CD4-positive, alpha-beta T cell (primary cell): ENCODE measurements at regions not wholly inside any gene's neighbourhood (a gene's known extent, or its start where the extent isn't known, plus 50 kb on each side); places are given as distances from the start of the nearest gene placed in this dataset.

Source experiments
- ATAC-seq: fragments of 200-7000 bp; cut with Tn5 transposase; one replicate; pipeline ENCODE4 v1.10.0; 2022; ENCODE audit warnings: mild to moderate bottlenecking; ENCODE audit not compliant: poor library complexity
- CTCF ChIA-PET: fragments of 350-600 bp; sonication (Branson Sonifier 250); formaldehyde crosslinking; loops from one replicate; lab custom pipeline; 2021; ENCODE audit warnings: antibody characterized with exemption, inconsistent platforms; lab: Charles Lee
- POLR2A ChIA-PET: fragments of 350-600 bp; sonication (Branson Sonifier 250); formaldehyde crosslinking; loops from one replicate; lab custom pipeline; 2021; ENCODE audit warnings: antibody characterized with exemption, inconsistent platforms; lab: Charles Lee
- DNase-seq, 14 experiments: peaks; one replicate each; pipeline ENCODE4 v3.0.0-alpha.2; 2013 to 2020; ENCODE audit warnings: mixed read lengths in 2 of 14
- H3K27ac ChIP-seq, 2 donors: one replicate each; pipeline versions ENCODE4 v1.5.1 to v1.7.0; 2013; ENCODE audit warnings: low read length in 2 of 2, low read depth in 1 of 2, mild to moderate bottlenecking in 1 of 2
- H3K27me3 ChIP-seq, 2 experiments: 1 replicate in 1 of 2; 2 replicates in 1 of 2; pipeline versions ENCODE4 v1.6.1 to v1.7.0; 2013; ENCODE audit warnings: low read length in 2 of 2, control low read depth in 1 of 2, mild to moderate bottlenecking in 1 of 2, moderate library complexity in 1 of 2; ENCODE audit not compliant: insufficient read depth in 2 of 2, control insufficient read depth in 1 of 2
- H3K36me3 ChIP-seq: one replicate; pipeline ENCODE4 v1.6.1; 2013; ENCODE audit warnings: low read length, control low read depth; ENCODE audit not compliant: insufficient read depth
- H3K4me1 ChIP-seq: one replicate; pipeline ENCODE4 v1.6.1; 2013; ENCODE audit warnings: low read length, control low read depth; ENCODE audit not compliant: insufficient read depth
- H3K4me3 ChIP-seq: one replicate; pipeline ENCODE4 v1.5.1; 2013; ENCODE audit warnings: mild to moderate bottlenecking, low read length, moderate library complexity
- H3K9me3 ChIP-seq, 2 experiments: 1 replicate in 1 of 2; 2 replicates in 1 of 2; pipeline versions ENCODE4 v1.6.1 to v1.7.0; 2013; ENCODE audit warnings: low read length in 2 of 2, mild to moderate bottlenecking in 2 of 2, control low read depth in 1 of 2, moderate library complexity in 1 of 2; ENCODE audit not compliant: control insufficient read depth in 1 of 2, insufficient read depth in 1 of 2
- H3K27ac Mint-ChIP-seq: one replicate; pipeline ENCODE4 v1.8.0; 2020; ENCODE audit warnings: mixed read lengths
- H3K27me3 Mint-ChIP-seq: one replicate; pipeline ENCODE4 v1.8.0; 2021; ENCODE audit warnings: mixed read lengths
- H3K36me3 Mint-ChIP-seq: one replicate; pipeline ENCODE4 v1.8.0; 2021; ENCODE audit warnings: low read depth, mixed read lengths
- H3K4me1 Mint-ChIP-seq: one replicate; pipeline ENCODE4 v1.8.0; 2021; ENCODE audit warnings: low read depth, mixed read lengths
- H3K4me3 Mint-ChIP-seq: one replicate; pipeline ENCODE4 v1.8.0; 2020; ENCODE audit warnings: mild to moderate bottlenecking, mixed read lengths
- H3K9me3 Mint-ChIP-seq: one replicate; pipeline ENCODE4 v1.8.0; 2020; ENCODE audit warnings: mixed read lengths
- intact Hi-C, 2 experiments: fragments of 100-400 bp; cut with DNase I in 1 of 2; cut with micrococcal nuclease in 1 of 2; formaldehyde crosslinking; loops; one replicate each; pipeline versions ENCODE4 v1.15.1 to v1.9.0; 2023 to 2025; cut with DNase I, micrococcal nuclease
- TF ChIP-seq, protein P1 (sequence below): fragments of 200-600 bp; IDR thresholded peaks from one replicate; pipeline ENCODE4 v1.8.0; 2022; ENCODE audit warnings: antibody characterized with exemption, mild to moderate bottlenecking

DNA sequence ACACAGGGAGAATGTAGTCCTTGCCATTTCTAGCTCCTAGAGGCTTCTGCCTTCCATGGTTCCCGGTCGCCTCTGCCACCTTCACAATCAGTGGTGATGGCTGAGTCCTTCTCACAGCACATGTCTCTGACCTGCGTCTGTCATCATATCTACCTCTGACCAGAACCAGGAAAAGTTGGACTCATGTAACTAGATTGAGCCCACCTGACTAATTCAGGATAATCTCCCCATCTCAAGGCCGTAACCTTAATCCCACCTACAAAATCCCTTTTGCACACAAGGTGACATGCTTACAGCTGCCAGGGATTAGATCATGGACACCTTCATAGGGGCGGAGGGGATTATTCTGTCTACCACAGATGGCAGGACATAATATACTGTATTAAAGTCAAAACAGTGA is 375.6 kb downstream of the ICE1 start:
- H3K27me3 Mint-ChIP-seq, result peaks cover 3% of the 10 kb centered on the region
- H3K9me3 ChIP-seq, result peaks cover 0 to 8% of the 10 kb centered on the region in 2 experiments
- H3K4me3 ChIP-seq, result no peak overlapping the region
- intact Hi-C loops, result no loop called here
- no peak for DNase-seq
- no peak overlapping the region for H3K27ac ChIP-seq
- no peaks in the 10 kb centered on the region for H3K36me3 Mint-ChIP-seq
- TF ChIP-seq, protein P1, sequence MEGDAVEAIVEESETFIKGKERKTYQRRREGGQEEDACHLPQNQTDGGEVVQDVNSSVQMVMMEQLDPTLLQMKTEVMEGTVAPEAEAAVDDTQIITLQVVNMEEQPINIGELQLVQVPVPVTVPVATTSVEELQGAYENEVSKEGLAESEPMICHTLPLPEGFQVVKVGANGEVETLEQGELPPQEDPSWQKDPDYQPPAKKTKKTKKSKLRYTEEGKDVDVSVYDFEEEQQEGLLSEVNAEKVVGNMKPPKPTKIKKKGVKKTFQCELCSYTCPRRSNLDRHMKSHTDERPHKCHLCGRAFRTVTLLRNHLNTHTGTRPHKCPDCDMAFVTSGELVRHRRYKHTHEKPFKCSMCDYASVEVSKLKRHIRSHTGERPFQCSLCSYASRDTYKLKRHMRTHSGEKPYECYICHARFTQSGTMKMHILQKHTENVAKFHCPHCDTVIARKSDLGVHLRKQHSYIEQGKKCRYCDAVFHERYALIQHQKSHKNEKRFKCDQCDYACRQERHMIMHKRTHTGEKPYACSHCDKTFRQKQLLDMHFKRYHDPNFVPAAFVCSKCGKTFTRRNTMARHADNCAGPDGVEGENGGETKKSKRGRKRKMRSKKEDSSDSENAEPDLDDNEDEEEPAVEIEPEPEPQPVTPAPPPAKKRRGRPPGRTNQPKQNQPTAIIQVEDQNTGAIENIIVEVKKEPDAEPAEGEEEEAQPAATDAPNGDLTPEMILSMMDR, result no peak
- POLR2A ChIA-PET, result no interaction called here
- H3K27me3 ChIP-seq, result peaks cover 0 to 3% of the 10 kb centered on the region in 2 experiments
- H3K9me3 Mint-ChIP-seq, result no peaks in the 10 kb centered on the region
- no peak overlapping the region for H3K27ac Mint-ChIP-seq
- H3K4me1 Mint-ChIP-seq, result no peaks in the 10 kb centered on the region
- no peak overlapping the region for H3K4me3 Mint-ChIP-seq
- CTCF ChIA-PET, result no interaction called here
- ATAC-seq, result no peak
- no peaks in the 10 kb centered on the region for H3K36me3 ChIP-seq
- no peaks in the 10 kb centered on the region for H3K4me1 ChIP-seq

DNA sequence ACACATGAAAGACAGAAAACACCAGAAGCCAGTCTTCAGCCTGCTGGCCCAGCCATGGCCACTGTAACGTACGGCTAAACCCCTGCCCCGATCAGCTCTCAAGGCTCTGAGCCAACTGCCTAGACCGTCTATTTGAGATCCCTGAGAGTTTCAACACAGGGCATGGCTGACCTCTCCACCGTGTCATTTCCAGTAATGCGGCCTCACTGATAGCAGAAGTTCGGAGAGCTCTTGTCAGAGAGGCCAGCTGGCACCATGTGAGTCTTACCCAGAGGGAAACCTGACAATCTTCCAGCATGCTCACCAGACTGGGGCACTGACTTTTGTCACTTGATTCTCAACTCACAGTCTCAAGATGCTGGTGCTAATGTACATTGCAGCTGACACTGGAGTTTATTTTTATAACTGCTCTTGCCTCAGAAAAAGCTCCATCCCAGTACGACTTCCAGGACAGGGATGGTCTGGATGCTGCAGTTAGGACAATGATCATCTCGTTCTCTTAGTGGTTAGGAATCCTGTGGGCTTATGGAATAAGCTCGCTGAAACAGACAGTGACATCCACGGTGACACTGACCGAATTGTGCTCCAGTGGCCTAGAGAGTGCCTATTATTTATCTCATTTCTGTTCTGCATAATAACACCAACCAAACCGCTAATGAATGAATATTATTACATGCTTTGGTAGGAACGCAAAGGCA is 372.7 kb downstream of the ICE1 start:
- intact Hi-C loops, result no loop called here
- no peak overlapping the region for H3K4me3 Mint-ChIP-seq
- no peaks in the 10 kb centered on the region for H3K36me3 Mint-ChIP-seq
- no peaks in the 10 kb centered on the region for H3K4me1 Mint-ChIP-seq
- H3K9me3 Mint-ChIP-seq, result peaks cover 3% of the 10 kb centered on the region
- DNase-seq (no peak), ATAC-seq (no peak)
- peaks cover 22% of the 10 kb centered on the region for H3K27me3 Mint-ChIP-seq
- H3K27ac ChIP-seq, result no peak overlapping the region
- H3K4me3 ChIP-seq, result no peak overlapping the region
- no peak overlapping the region for H3K27ac Mint-ChIP-seq
- TF ChIP-seq, protein P1, result no peak
- ChIA-PET CTCF (no interaction called here), POLR2A (no interaction called here)
- peaks cover 0 to 3% of the 10 kb centered on the region in 2 experiments for H3K27me3 ChIP-seq
- H3K36me3 ChIP-seq, result no peaks in the 10 kb centered on the region
- no peaks in the 10 kb centered on the region for H3K4me1 ChIP-seq
- H3K9me3 ChIP-seq, result no peaks in the 10 kb centered on the region

DNA sequence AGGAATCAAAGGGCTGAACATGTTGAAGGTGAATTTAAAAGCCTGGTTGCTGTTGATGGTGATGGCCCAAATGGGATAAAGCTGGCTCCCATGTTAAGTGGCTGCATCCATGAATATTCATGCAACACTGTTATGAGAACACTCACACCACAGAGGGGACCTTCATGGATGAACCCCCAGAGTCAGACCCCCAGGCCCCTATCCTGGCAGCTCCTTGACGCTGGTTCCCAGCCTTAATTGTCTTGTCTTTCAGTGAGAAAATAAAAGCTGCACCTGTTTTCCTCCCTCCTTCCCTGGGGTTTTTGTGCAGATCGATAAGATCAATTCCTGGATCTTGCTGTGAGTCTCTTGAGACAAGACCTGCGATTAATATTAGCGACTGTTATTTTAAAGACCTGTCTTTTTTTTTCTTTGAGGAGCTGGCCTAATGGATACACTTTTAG is 371.7 kb downstream of the ICE1 start:
- no peaks in the 10 kb centered on the region for H3K36me3 ChIP-seq
- no peaks in the 10 kb centered on the region for H3K4me1 ChIP-seq
- Mint-ChIP-seq H3K4me1 (no peaks in the 10 kb centered on the region), H3K4me3 (no peak overlapping the region), H3K9me3 (peaks cover 3% of the 10 kb centered on the region), H3K27me3 (peaks cover 22% of the 10 kb centered on the region), H3K27ac (no peak overlapping the region), H3K36me3 (no peaks in the 10 kb centered on the region)
- H3K27ac ChIP-seq, result no peak overlapping the region
- H3K27me3 ChIP-seq, result peaks cover 0 to 3% of the 10 kb centered on the region in 2 experiments
- no peaks in the 10 kb centered on the region for H3K9me3 ChIP-seq
- intact Hi-C loops, result no loop called here
- TF ChIP-seq, protein P1, result no peak
- ChIA-PET CTCF (no interaction called here), POLR2A (no interaction called here)
- ATAC-seq, result no peak
- no peak overlapping the region for H3K4me3 ChIP-seq
- DNase-seq, result no peak
